DOHH2 (cell line): ENCODE measurements at regions not wholly inside any gene's neighbourhood (a gene's known extent, or its start where the extent isn't known, plus 50 kb on each side); places are given as distances from the start of the nearest gene placed in this dataset.

Experiments used
- H3F3A ChIP-seq: fragments of 200-600 bp; sonication (generic), shearing (Covaris generic); 2 replicates; pipeline ENCODE4 v1.6.0; 2016; ENCODE audit warnings: antibody characterized with exemption, mild to moderate bottlenecking; ENCODE audit not compliant: control insufficient read depth, insufficient read depth
- H3K27ac ChIP-seq: fragments of 200-600 bp; sonication (generic); 2 replicates; pipeline ENCODE4 v1.5.1; 2014; ENCODE audit warnings: low read depth, mild to moderate bottlenecking, low read length, moderate library complexity
- H3K27me3 ChIP-seq: fragments of 200-600 bp; sonication (generic); 2 replicates; pipeline ENCODE4 v1.6.1; 2014; ENCODE audit warnings: mild to moderate bottlenecking, low read length, mixed read lengths; ENCODE audit not compliant: control insufficient read depth
- H3K36me3 ChIP-seq: fragments of 200-600 bp; sonication (generic); 2 replicates; pipeline ENCODE4 v1.6.1; 2014; ENCODE audit warnings: mild to moderate bottlenecking, low read length, moderate library complexity, mixed read lengths; ENCODE audit not compliant: control insufficient read depth
- H3K4me1 ChIP-seq: fragments of 200-600 bp; sonication (generic); 2 replicates; pipeline ENCODE4 v1.6.1; 2014; ENCODE audit warnings: mild to moderate bottlenecking, low read length, mixed read lengths; ENCODE audit not compliant: control insufficient read depth
- H3K4me2 ChIP-seq: fragments of 200-600 bp; sonication (generic); 2 replicates; pipeline ENCODE4 v1.6.0; 2014; ENCODE audit warnings: mild to moderate bottlenecking, low read length, moderate library complexity
- H3K4me3 ChIP-seq: fragments of 200-600 bp; sonication (generic); 2 replicates; pipeline ENCODE4 v1.5.1; 2014; ENCODE audit warnings: mild to moderate bottlenecking, low read length, mixed read lengths
- H3K79me2 ChIP-seq: fragments of 200-600 bp; sonication (generic); 2 replicates; pipeline ENCODE4 v1.6.1; 2014; ENCODE audit warnings: mild to moderate bottlenecking, low read length, mixed read lengths; ENCODE audit not compliant: control insufficient read depth
- H3K9me2 ChIP-seq: fragments of 200-600 bp; sonication (generic); replicated peaks from 2 replicates; pipeline ENCODE4 v1.6.1; 2014; ENCODE audit warnings: mild to moderate bottlenecking, low read length, mixed read lengths; ENCODE audit not compliant: control insufficient read depth
- H3K9me3 ChIP-seq: fragments of 200-600 bp; sonication (generic); 2 replicates; pipeline ENCODE4 v1.6.1; 2014; ENCODE audit warnings: antibody characterized with exemption, low read length, mixed read lengths; ENCODE audit not compliant: control insufficient read depth, insufficient read depth
- H4K20me1 ChIP-seq: fragments of 200-600 bp; sonication (generic); 2 replicates; pipeline ENCODE4 v1.6.0; 2014; ENCODE audit warnings: low read depth, mild to moderate bottlenecking, antibody characterized with exemption, low read length, moderate library complexity; ENCODE audit not compliant: control insufficient read depth, insufficient read depth
- EZH2phosphoT487 ChIP-seq: fragments of 200-600 bp; sonication (generic); IDR thresholded peaks from 2 replicates; pipeline ENCODE4 v1.6.1; 2017; ENCODE audit warnings: borderline replicate concordance, mild to moderate bottlenecking, antibody characterized with exemption, low read length, moderate library complexity, mixed read lengths
- TF ChIP-seq, protein P1 (sequence below): fragments of 200-600 bp; sonication (generic); IDR thresholded peaks from one replicate; pipeline ENCODE4 v1.5.1; 2014; ENCODE audit warnings: antibody characterized with exemption, mild to moderate bottlenecking, low read depth, low read length; ENCODE audit not compliant: poor library complexity, severe bottlenecking

DNA sequence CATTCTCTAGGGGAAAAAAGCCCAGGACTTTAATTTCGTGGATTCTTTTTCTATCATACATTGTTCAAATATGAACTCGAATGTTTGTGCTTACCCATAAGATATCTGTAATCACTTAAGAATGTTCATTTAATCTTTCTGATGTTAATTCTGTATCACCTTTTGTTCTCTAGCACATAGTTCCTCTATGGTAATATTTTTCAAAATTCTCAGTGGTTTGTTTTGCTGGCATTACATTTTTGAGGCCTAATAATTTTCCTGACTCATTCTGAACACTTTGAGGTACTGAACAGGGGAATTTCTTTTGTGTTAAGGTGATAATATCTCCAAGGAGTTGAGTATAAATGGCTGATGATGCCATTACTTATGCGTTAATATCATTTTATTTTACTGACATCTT, 490.7 kb upstream of the PITX2 start:
- TF ChIP-seq, protein P1, sequence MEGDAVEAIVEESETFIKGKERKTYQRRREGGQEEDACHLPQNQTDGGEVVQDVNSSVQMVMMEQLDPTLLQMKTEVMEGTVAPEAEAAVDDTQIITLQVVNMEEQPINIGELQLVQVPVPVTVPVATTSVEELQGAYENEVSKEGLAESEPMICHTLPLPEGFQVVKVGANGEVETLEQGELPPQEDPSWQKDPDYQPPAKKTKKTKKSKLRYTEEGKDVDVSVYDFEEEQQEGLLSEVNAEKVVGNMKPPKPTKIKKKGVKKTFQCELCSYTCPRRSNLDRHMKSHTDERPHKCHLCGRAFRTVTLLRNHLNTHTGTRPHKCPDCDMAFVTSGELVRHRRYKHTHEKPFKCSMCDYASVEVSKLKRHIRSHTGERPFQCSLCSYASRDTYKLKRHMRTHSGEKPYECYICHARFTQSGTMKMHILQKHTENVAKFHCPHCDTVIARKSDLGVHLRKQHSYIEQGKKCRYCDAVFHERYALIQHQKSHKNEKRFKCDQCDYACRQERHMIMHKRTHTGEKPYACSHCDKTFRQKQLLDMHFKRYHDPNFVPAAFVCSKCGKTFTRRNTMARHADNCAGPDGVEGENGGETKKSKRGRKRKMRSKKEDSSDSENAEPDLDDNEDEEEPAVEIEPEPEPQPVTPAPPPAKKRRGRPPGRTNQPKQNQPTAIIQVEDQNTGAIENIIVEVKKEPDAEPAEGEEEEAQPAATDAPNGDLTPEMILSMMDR: no peak
- no peak for TF ChIP-seq EZH2phosphoT487
- Histone ChIP-seq H3K36me3 (no peaks in the 10 kb centered on the region), H3K4me2 (no peak overlapping the region), H3K27ac (no peak overlapping the region), H3K79me2 (no peaks in the 10 kb centered on the region), H3K9me3 (no peaks in the 10 kb centered on the region), H3F3A (no peaks in the 10 kb centered on the region), H3K9me2 (no peaks in the 10 kb centered on the region), H4K20me1 (no peaks in the 10 kb centered on the region), H3K4me3 (no peak overlapping the region), H3K27me3 (no peaks in the 10 kb centered on the region), H3K4me1 (no peaks in the 10 kb centered on the region)

DNA sequence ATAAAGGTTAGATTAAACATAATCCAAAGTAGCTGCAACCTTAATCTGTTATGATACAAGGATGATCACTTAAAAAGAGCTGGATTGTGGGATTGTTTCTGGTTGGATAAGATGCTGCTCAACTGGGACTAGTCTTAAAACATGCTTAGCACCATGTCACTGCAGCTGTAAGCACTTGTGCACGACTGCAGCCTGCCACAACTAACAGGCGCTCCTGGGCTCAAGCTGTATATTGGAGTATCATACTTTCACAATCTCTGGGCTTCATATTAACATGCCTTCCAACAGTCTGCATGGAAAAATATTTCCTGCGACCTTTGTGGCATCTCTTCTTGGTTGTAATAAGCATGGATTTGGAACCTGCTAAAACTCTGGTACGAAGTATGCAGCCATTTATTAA, 493.0 kb upstream of the PITX2 start:
- Histone ChIP-seq H3K79me2 (no peaks in the 10 kb centered on the region), H3K4me1 (no peaks in the 10 kb centered on the region), H3K4me3 (no peak overlapping the region), H3K9me2 (no peaks in the 10 kb centered on the region), H4K20me1 (no peaks in the 10 kb centered on the region), H3K4me2 (no peak overlapping the region), H3K36me3 (no peaks in the 10 kb centered on the region), H3K9me3 (no peaks in the 10 kb centered on the region), H3F3A (no peaks in the 10 kb centered on the region), H3K27me3 (no peaks in the 10 kb centered on the region), H3K27ac (no peak overlapping the region)
- no peak for TF ChIP-seq EZH2phosphoT487
- TF ChIP-seq, protein P1: no peak

DNA sequence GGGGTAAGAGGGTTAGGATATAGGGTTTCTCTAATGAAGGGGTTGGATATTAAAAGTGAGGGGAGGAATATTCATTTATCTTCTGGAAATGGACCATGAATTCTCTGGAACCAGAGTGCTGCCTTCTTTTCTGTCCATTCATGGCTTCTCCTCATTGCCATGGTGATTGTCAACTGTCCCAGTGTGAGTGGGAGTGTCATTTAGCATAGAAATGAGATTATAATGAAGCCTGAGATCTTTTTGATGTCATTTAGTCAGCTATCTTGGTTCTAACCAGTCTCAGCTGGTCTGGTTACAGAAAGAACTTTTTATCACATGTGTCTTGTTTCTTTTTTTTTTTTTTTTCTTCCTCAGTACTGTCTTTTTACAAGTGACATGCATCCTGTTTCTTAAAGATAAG, 497.3 kb upstream of the PITX2 start:
- no peaks in the 10 kb centered on the region for H3K27me3 ChIP-seq
- no peak for TF ChIP-seq EZH2phosphoT487
- TF ChIP-seq, protein P1: no peak
- no peak overlapping the region for H3K4me2 ChIP-seq
- no peaks in the 10 kb centered on the region for H3K9me2 ChIP-seq
- no peaks in the 10 kb centered on the region for H3K9me3 ChIP-seq
- no peaks in the 10 kb centered on the region for H3K36me3 ChIP-seq
- no peak overlapping the region for H3K4me3 ChIP-seq
- H3F3A ChIP-seq: no peaks in the 10 kb centered on the region
- no peak overlapping the region for H3K27ac ChIP-seq
- no peaks in the 10 kb centered on the region for H3K4me1 ChIP-seq
- H3K79me2 ChIP-seq: no peaks in the 10 kb centered on the region
- no peaks in the 10 kb centered on the region for H4K20me1 ChIP-seq

DNA sequence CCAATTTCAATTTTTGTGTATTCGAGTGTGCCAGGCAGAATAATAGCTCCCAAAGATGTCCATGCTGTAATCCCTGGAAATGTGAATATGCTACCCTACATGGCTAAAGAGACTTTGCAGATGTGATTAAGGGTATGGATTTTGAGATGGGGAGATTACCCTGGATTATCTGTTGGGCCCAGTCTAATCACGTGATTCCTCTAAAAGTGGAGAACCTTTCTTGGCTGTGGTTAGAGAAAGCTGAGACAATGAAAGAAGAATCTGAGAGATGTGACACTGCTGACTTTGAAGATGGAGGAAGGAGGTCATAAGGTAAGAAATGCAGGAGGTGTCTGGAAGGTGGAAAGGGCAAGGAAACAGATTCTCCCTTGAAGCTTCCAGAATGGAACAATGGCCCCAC, 503.5 kb upstream of the PITX2 start:
- no peaks in the 10 kb centered on the region for H3K9me2 ChIP-seq
- H3K36me3 ChIP-seq: no peaks in the 10 kb centered on the region
- no peak overlapping the region for H3K4me2 ChIP-seq
- H3F3A ChIP-seq: no peaks in the 10 kb centered on the region
- H3K79me2 ChIP-seq: no peaks in the 10 kb centered on the region
- H4K20me1 ChIP-seq: no peaks in the 10 kb centered on the region
- no peak for TF ChIP-seq EZH2phosphoT487
- TF ChIP-seq, protein P1: no peak
- no peaks in the 10 kb centered on the region for H3K27me3 ChIP-seq
- H3K9me3 ChIP-seq: no peaks in the 10 kb centered on the region
- no peak overlapping the region for H3K4me3 ChIP-seq
- H3K4me1 ChIP-seq: no peaks in the 10 kb centered on the region
- no peak overlapping the region for H3K27ac ChIP-seq
